SK-N-SH (cell line): ENCODE measurements at regions not wholly inside any gene's neighbourhood (a gene's known extent, or its start where the extent isn't known, plus 50 kb on each side); places are given as distances from the start of the nearest gene placed in this dataset.

ENCODE experiments used
- CTCF ChIA-PET: fragments of 300-600, 350-600 bp; formaldehyde crosslinking; extraction: SDS; loops from one replicate; lab custom pipeline; 2021; lab: Yijun Ruan, JAX
- POLR2A ChIA-PET: fragments of 350-600 bp; sonication (Branson Sonifier 250); formaldehyde crosslinking; extraction: SDS; loops from one replicate; lab custom pipeline; 2020; ENCODE audit warnings: antibody characterized with exemption, inconsistent platforms; lab: Yijun Ruan, JAX
- DNase-seq: peaks from one replicate; pipeline ENCODE4 v3.0.0; 2012
- H2AFZ ChIP-seq: fragments of 200-600 bp; sonication (generic); 2 replicates; pipeline ENCODE4 v1.8.1; 2016; ENCODE audit warnings: antibody characterized with exemption, mild to moderate bottlenecking, low read depth
- H3F3A ChIP-seq: fragments of 200-600 bp; sonication (generic); replicated peaks from 2 replicates; pipeline ENCODE3; 2016; ENCODE audit warnings: antibody characterized with exemption, mild to moderate bottlenecking; ENCODE audit not compliant: insufficient read depth
- H3K27ac ChIP-seq, 2 experiments: fragments of 200-500 bp in 1 of 2; fragments of 200-600 bp in 1 of 2; sonication (Bioruptor generic) in 1 of 2; sonication (generic), shearing (Covaris generic) in 1 of 2; 2 replicates each; pipeline versions ENCODE4 v1.5.1 to v1.6.1; 2014 to 2016; ENCODE audit warnings: low read depth in 2 of 2, inconsistent platforms in 1 of 2, low read length in 1 of 2, mild to moderate bottlenecking in 1 of 2, mixed read lengths in 1 of 2
- H3K27me3 ChIP-seq: fragments of 200-600 bp; sonication (generic), shearing (Covaris generic); 2 replicates; pipeline ENCODE4 v1.6.1; 2016; ENCODE audit warnings: mixed run types; ENCODE audit not compliant: insufficient read depth
- H3K36me3 ChIP-seq, 2 experiments: fragments of 200-500 bp in 1 of 2; fragments of 200-600 bp in 1 of 2; sonication (Bioruptor generic) in 1 of 2; sonication (generic) in 1 of 2; replicated peaks in 1 of 2; 2 replicates each; pipeline versions ENCODE3 to v1.5.1; 2014 to 2016; ENCODE audit warnings: low read length in 1 of 2, mild to moderate bottlenecking in 1 of 2; ENCODE audit not compliant: insufficient read depth in 2 of 2, control insufficient read depth in 1 of 2
- H3K4me1 ChIP-seq, 2 experiments: fragments of 200-500 bp in 1 of 2; fragments of 200-600 bp in 1 of 2; sonication (Bioruptor generic) in 1 of 2; sonication (generic), shearing (Covaris generic) in 1 of 2; 2 replicates each; pipeline versions ENCODE4 v1.5.1 to v1.6.1; 2014 to 2016; ENCODE audit warnings: low read depth in 1 of 2, low read length in 1 of 2, mixed run types in 1 of 2; ENCODE audit not compliant: insufficient read depth in 2 of 2, control insufficient read depth in 1 of 2
- H3K4me2 ChIP-seq: fragments of 200-600 bp; sonication (generic), shearing (Covaris generic); 2 replicates; pipeline ENCODE4 v1.6.1; 2017; ENCODE audit warnings: mixed run types
- H3K4me3 ChIP-seq, 2 experiments: fragments of 200-500 bp in 1 of 2; fragments of 200-600 bp in 1 of 2; sonication (Bioruptor generic) in 1 of 2; sonication (generic), shearing (Covaris generic) in 1 of 2; 2 replicates each; pipeline versions ENCODE4 v1.5.1 to v1.8.1; 2014 to 2016; ENCODE audit warnings: low read depth in 2 of 2, inconsistent platforms in 1 of 2, low read length in 1 of 2, mild to moderate bottlenecking in 1 of 2, mixed read lengths in 1 of 2, moderate library complexity in 1 of 2
- H3K79me2 ChIP-seq: fragments of 200-600 bp; sonication (generic); 2 replicates; pipeline ENCODE4 v1.8.1; 2017; ENCODE audit warnings: mild to moderate bottlenecking; ENCODE audit not compliant: insufficient read depth
- H3K9ac ChIP-seq: fragments of 200-600 bp; sonication (generic); 2 replicates; pipeline ENCODE4 v1.6.1; 2017; ENCODE audit warnings: mixed run types
- H3K9me2 ChIP-seq: fragments of 200-600 bp; sonication (generic); 2 replicates; pipeline ENCODE4 v1.6.1; 2017; ENCODE audit warnings: mixed run types
- H3K9me3 ChIP-seq: fragments of 200-600 bp; sonication (generic); 2 replicates; pipeline ENCODE4 v1.6.1; 2017; ENCODE audit warnings: mixed run types, mild to moderate bottlenecking, moderate library complexity
- H4K20me1 ChIP-seq: fragments of 200-600 bp; sonication (generic); 2 replicates; pipeline ENCODE4 v1.6.1; 2017; ENCODE audit warnings: mild to moderate bottlenecking, mixed run types; ENCODE audit not compliant: insufficient read depth
- EP300 ChIP-seq, 2 experiments: IDR thresholded peaks; 2 replicates each; pipeline versions ENCODE4 v1.4.0 to v1.6.1; 2012; ENCODE audit warnings: borderline replicate concordance in 1 of 2, low read depth in 1 of 2, low read length in 1 of 2
- FOXJ3 ChIP-seq: sonication (generic); formaldehyde crosslinking; IDR thresholded peaks from 2 replicates; pipeline ENCODE4 v1.5.1; 2020; ENCODE audit warnings: mild to moderate bottlenecking, missing genetic modification reagents
- FOXM1 ChIP-seq: IDR thresholded peaks from 2 replicates; pipeline ENCODE4 v1.4.0; 2012; ENCODE audit warnings: low read depth, mild to moderate bottlenecking
- GATA2 ChIP-seq: sonication (generic); formaldehyde crosslinking; IDR thresholded peaks from 2 replicates; pipeline ENCODE4 v1.5.0; 2020; ENCODE audit warnings: mild to moderate bottlenecking, missing genetic modification reagents
- IRF3 ChIP-seq: fragments of 150-350 bp; IDR thresholded peaks from 2 replicates; pipeline ENCODE4 v1.6.1; 2016; ENCODE audit warnings: mild to moderate bottlenecking, low read depth, low read length
- MAX ChIP-seq: IDR thresholded peaks from 2 replicates; pipeline ENCODE4 v1.4.0; 2012; ENCODE audit warnings: low read depth
- MEF2A ChIP-seq: IDR thresholded peaks from 2 replicates; pipeline ENCODE4 v1.4.0; 2012; ENCODE audit warnings: low read depth, borderline replicate concordance
- NRF1 ChIP-seq: IDR thresholded peaks from 2 replicates; pipeline ENCODE4 v1.6.1; 2012; ENCODE audit warnings: low read depth, mild to moderate bottlenecking, low read length
- PBX3 ChIP-seq: IDR thresholded peaks from 2 replicates; pipeline ENCODE4; 2012
- POLR2AphosphoS5 ChIP-seq: IDR thresholded peaks from 2 replicates; pipeline ENCODE4 v1.6.1; 2012; ENCODE audit warnings: low read depth, low read length
- RAD21 ChIP-seq: IDR thresholded peaks from 2 replicates; pipeline ENCODE4 v1.6.1; 2012; ENCODE audit warnings: mild to moderate bottlenecking, low read length
- RCOR1 ChIP-seq: fragments of 150-350 bp; IDR thresholded peaks from 2 replicates; pipeline ENCODE4 v1.6.1; 2017; ENCODE audit warnings: antibody characterized with exemption, low read length
- ZBTB33 ChIP-seq: IDR thresholded peaks from 2 replicates; pipeline ENCODE4 v1.4.0; 2012; ENCODE audit warnings: low read depth, borderline replicate concordance
- WGBS: methylation state at CpG from one replicate; pipeline ENCODE4 v1.1.6; 2017; ENCODE audit warnings: low lambda C conversion rate; 5-methylcytosine and 5-hydroxymethylcytosine counted together

GRCh38 chr2:123164216-123164615 is 860.9 kb upstream of the CNTNAP5 start:
- ChIA-PET POLR2A (no interaction called here), CTCF (no interaction called here)
- Histone ChIP-seq H2AFZ (no peak overlapping the region), H3K4me2 (no peak overlapping the region), H3K9me2 (no peaks in the 10 kb centered on the region), H4K20me1 (no peaks in the 10 kb centered on the region), H3K79me2 (no peaks in the 10 kb centered on the region), H3K27ac (no peak overlapping the region), H3K4me3 (no peak overlapping the region), H3K9ac (no peak overlapping the region), H3K4me1 (peaks cover 0 to 2% of the 10 kb centered on the region in 2 experiments; a peak in 2 of 4 replicates), H3K27me3 (no peaks in the 10 kb centered on the region), H3K36me3 (no peaks in the 10 kb centered on the region), H3F3A (no peaks in the 10 kb centered on the region), H3K9me3 (no peaks in the 10 kb centered on the region)
- no peak for DNase-seq
- TF ChIP-seq NRF1 (no peak), FOXM1 (no peak), RCOR1 (no peak), ZBTB33 (no peak)
- 10% methylated on average over 2 of the region's 2 CpGs for WGBS

GRCh38 chr2:123165616-123166015 is 859.5 kb upstream of the CNTNAP5 start:
- no peaks in the 10 kb centered on the region for H3K9me3 ChIP-seq
- H3F3A ChIP-seq: no peaks in the 10 kb centered on the region
- WGBS: 31% methylated on average over 7 of the region's 7 CpGs
- peaks cover 0 to 2% of the 10 kb centered on the region in 2 experiments; a peak in 2 of 4 replicates for H3K4me1 ChIP-seq
- H3K27me3 ChIP-seq: no peaks in the 10 kb centered on the region
- POLR2A ChIA-PET: no interaction called here
- H3K4me2 ChIP-seq: no peak overlapping the region
- no peaks in the 10 kb centered on the region for H4K20me1 ChIP-seq
- H2AFZ ChIP-seq: no peak overlapping the region
- TF ChIP-seq PBX3 (no peak), EP300 (IDR thresholded peaks at IDR 0.05; ENCODE audit: borderline replicate concordance in 1 of 2, low read depth in 1 of 2, low read length in 1 of 2) (no peak), MEF2A (no peak), NRF1 (no peak), POLR2AphosphoS5 (no peak)
- TF ChIP-seq, all 33 proteins: peak for 0
- Histone ChIP-seq H3K4me3 (no peak overlapping the region), H3K27ac (no peak overlapping the region), H3K9ac (no peak overlapping the region), H3K9me2 (no peaks in the 10 kb centered on the region), H3K36me3 (no peaks in the 10 kb centered on the region), H3K79me2 (no peaks in the 10 kb centered on the region)
- no peak for DNase-seq
- CTCF ChIA-PET: no interaction called here

GRCh38 chr2:123179526-123179925 is 845.6 kb upstream of the CNTNAP5 start:
- no peaks in the 10 kb centered on the region for H3K79me2 ChIP-seq
- H2AFZ ChIP-seq: no peak overlapping the region
- no peaks in the 10 kb centered on the region for H3K27me3 ChIP-seq
- H3K9ac ChIP-seq: no peak overlapping the region
- H3K36me3 ChIP-seq: no peaks in the 10 kb centered on the region
- no peak overlapping the region for H3K4me2 ChIP-seq
- H3K4me1 ChIP-seq: no peaks in the 10 kb centered on the region
- 0 out of 2 replicates have a peak, but pooled peaks cover 13% of the 10 kb centered on the region for H3K9me3 ChIP-seq
- no peaks in the 10 kb centered on the region for H3K9me2 ChIP-seq
- no peak for DNase-seq
- no peaks in the 10 kb centered on the region for H3F3A ChIP-seq
- H3K27ac ChIP-seq: no peak overlapping the region
- POLR2A ChIA-PET: no interaction called here
- WGBS: 12% methylated on average over 3 of the region's 3 CpGs
- no peaks in the 10 kb centered on the region for H4K20me1 ChIP-seq
- TF ChIP-seq IRF3 (no peak), FOXJ3 (CRISPR knock-in tag) (no peak), GATA2 (CRISPR knock-in tag) (no peak), POLR2AphosphoS5 (no peak), PBX3 (no peak), ZBTB33 (no peak), MAX (no peak), RAD21 (no peak)
- H3K4me3 ChIP-seq: no peak overlapping the region
- CTCF ChIA-PET: no interaction called here
